OCI-LY3 (cell line): ENCODE measurements at regions not wholly inside any gene's neighbourhood (a gene's known extent, or its start where the extent isn't known, plus 50 kb on each side); places are given as distances from the start of the nearest gene placed in this dataset.

ENCODE experiments used
- CTCF ChIP-seq: fragments of 200-600, 300-600 bp; sonication (generic); IDR thresholded peaks from 2 replicates; pipeline ENCODE4 v1.5.1; 2014; ENCODE audit warnings: antibody characterized with exemption, low read length, low read depth
- EZH2phosphoT487 ChIP-seq: fragments of 200-600 bp; shearing (Covaris generic); IDR thresholded peaks from 2 replicates; pipeline ENCODE4 v1.6.1; 2018; ENCODE audit warnings: antibody characterized with exemption, mixed run types, low read depth

- TF ChIP-seq CTCF (no peak), EZH2phosphoT487 (no peak)
Measured at GRCh38 chr3:163261618-163262017, 1765.0 kb downstream of the OTOL1 start.
